WERI-Rb-1 (cell line): ENCODE measurements at regions not wholly inside any gene's neighbourhood (a gene's known extent, or its start where the extent isn't known, plus 50 kb on each side); places are given as distances from the start of the nearest gene placed in this dataset.
"Not testable (repeated sequence)": the region's sequence is repeated elsewhere in the genome, so short reads cannot be mapped to it uniquely, and the experiment has no call there.

ENCODE experiments used
- DNase-seq: peaks from one replicate; pipeline ENCODE4 v3.0.0-alpha.2; 2020
- H3K27ac ChIP-seq: fragments of 250-450 bp; sonication (Bioruptor Pico); 2 replicates; pipeline ENCODE4 v1.5.1; 2020; ENCODE audit warnings: mild to moderate bottlenecking, moderate library complexity
- H3K27me3 ChIP-seq: fragments of 250-450 bp; sonication (Bioruptor Pico); 2 replicates; pipeline ENCODE4 v1.5.1; 2021; ENCODE audit warnings: mild to moderate bottlenecking, low read depth, moderate library complexity; ENCODE audit not compliant: insufficient read depth, severe bottlenecking
- H3K36me3 ChIP-seq: fragments of 250-450 bp; sonication (Bioruptor Pico); 2 replicates; pipeline ENCODE4 v1.5.1; 2020; ENCODE audit warnings: mild to moderate bottlenecking, moderate library complexity
- H3K4me3 ChIP-seq: 2 replicates; pipeline ENCODE4 v1.5.1; 2011; ENCODE audit warnings: low read depth, mild to moderate bottlenecking, control low read depth, low read length
- H3K9me3 ChIP-seq: fragments of 250-450 bp; sonication (Bioruptor Pico); 2 replicates; pipeline ENCODE4 v1.5.1; 2021; ENCODE audit warnings: mild to moderate bottlenecking, moderate library complexity; ENCODE audit not compliant: severe bottlenecking
- CTCF ChIP-seq: IDR thresholded peaks from 2 replicates; pipeline ENCODE4 v1.5.1; 2011; ENCODE audit warnings: low read depth, mild to moderate bottlenecking, control low read depth, inconsistent platforms, low read length

GRCh38 chr5:135170500-135170899 is 136.5 kb upstream of the PITX1 start:
- no peaks in the 10 kb centered on the region for H3K9me3 ChIP-seq
- TF ChIP-seq CTCF: no peak
- no peak for DNase-seq
- no peaks in the 10 kb centered on the region for H3K36me3 ChIP-seq
- no peak overlapping the region for H3K27ac ChIP-seq
- H3K4me3 ChIP-seq: no peak overlapping the region
- H3K27me3 ChIP-seq: no peaks in the 10 kb centered on the region

GRCh38 chr5:135169753-135170152 is 135.7 kb upstream of the PITX1 start:
- TF ChIP-seq CTCF: no peak
- H3K4me3 ChIP-seq: no peak overlapping the region
- H3K27me3 ChIP-seq: no peaks in the 10 kb centered on the region
- no peak overlapping the region for H3K27ac ChIP-seq
- DNase-seq: no peak
- H3K36me3 ChIP-seq: no peaks in the 10 kb centered on the region
- H3K9me3 ChIP-seq: no peaks in the 10 kb centered on the region

- Histone ChIP-seq H3K4me3 (no peak overlapping the region), H3K27ac (no peak overlapping the region), H3K36me3 (no peaks in the 10 kb centered on the region), H3K27me3 (no peaks in the 10 kb centered on the region), H3K9me3 (no peaks in the 10 kb centered on the region)
- DNase-seq: no peak
- no peak for TF ChIP-seq CTCF
Measured at GRCh38 chr5:135167634-135168033, 133.6 kb upstream of the PITX1 start.

- H3K4me3 ChIP-seq, DNase-seq, H3K27ac ChIP-seq, H3K36me3 ChIP-seq, H3K27me3 ChIP-seq, H3K9me3 ChIP-seq: not testable (repeated sequence)
Measured at GRCh38 chr5:135164873-135165614, 131.0 kb upstream of the PITX1 start.

GRCh38 chr5:135163964-135164363 is 129.9 kb upstream of the PITX1 start:
- H3K9me3 ChIP-seq: peaks cover under 1% of the 10 kb centered on the region
- no peak overlapping the region for H3K27ac ChIP-seq
- H3K4me3 ChIP-seq: no peak overlapping the region
- TF ChIP-seq CTCF: no peak
- no peak for DNase-seq
- no peaks in the 10 kb centered on the region for H3K27me3 ChIP-seq
- H3K36me3 ChIP-seq: no peaks in the 10 kb centered on the region

- Histone ChIP-seq H3K27me3 (no peaks in the 10 kb centered on the region), H3K9me3 (peaks cover 5% of the 10 kb centered on the region), H3K36me3 (no peaks in the 10 kb centered on the region), H3K4me3 (no peak overlapping the region), H3K27ac (no peak overlapping the region)
- peak; percentile 42 for DNase-seq
- no peak for TF ChIP-seq CTCF
Measured at GRCh38 chr5:135163391-135163790, 129.4 kb upstream of the PITX1 start.
